ENCODE measurements at regions not wholly inside any gene's neighbourhood (a gene's known extent, or its start where the extent isn't known, plus 50 kb on each side); places are given as distances from the start of the nearest gene placed in this dataset.

GRCh38 chr9:89678396-89679015, 73.7 kb downstream of the GADD45G start:
- no peak for TF ChIP-seq REST (IDR thresholded peaks at IDR 0.05; ENCODE audit: borderline replicate concordance)
- TF ChIP-seq POLR2AphosphoS5 (IDR thresholded peaks at IDR 0.05), result no peak
- TF ChIP-seq EZH2 (IDR thresholded peaks at IDR 0.05; ENCODE audit: borderline replicate concordance, insufficient read depth, low read length, poor library complexity, severe bottlenecking), result no peak
- no peak for TF ChIP-seq MXI1 (conservative IDR thresholded peaks at IDR 0.05; ENCODE audit: poor library complexity, severe bottlenecking)
- TF ChIP-seq RAD21 (conservative IDR thresholded peaks at IDR 0.05), result no peak
- H3K9ac ChIP-seq (ENCODE audit: low read length), result no peak overlapping the region
- H3K4me2 ChIP-seq (ENCODE audit: low read length), result no peak overlapping the region
- H3K79me2 ChIP-seq (replicated peaks; ENCODE audit: insufficient read depth, low read length), result no peaks in the 10 kb centered on the region
- H3K9me2 ChIP-seq (ENCODE audit: insufficient read depth, low read length), result no peaks in the 10 kb centered on the region
- no peaks in the 10 kb centered on the region for H3K9me3 ChIP-seq (ENCODE audit: low read length)
- no peaks in the 10 kb centered on the region for H4K20me1 ChIP-seq (ENCODE audit: insufficient read depth)
- no peak overlapping the region for H2AFZ ChIP-seq (ENCODE audit: low read depth, low read length)
- no peaks in the 10 kb centered on the region for H3K36me3 ChIP-seq (ENCODE audit: insufficient read depth, low read length)
- no peak overlapping the region for H3K27ac ChIP-seq (ENCODE audit: low read length)
- no peaks in the 10 kb centered on the region for H3K27me3 ChIP-seq (ENCODE audit: insufficient read depth, low read depth, low read length)
- no peak overlapping the region for H3K4me3 ChIP-seq (ENCODE audit: low read length)
- peaks cover 3% of the 10 kb centered on the region for H3F3A ChIP-seq (ENCODE audit: insufficient read depth, low read length, poor library complexity, severe bottlenecking)

DNA sequence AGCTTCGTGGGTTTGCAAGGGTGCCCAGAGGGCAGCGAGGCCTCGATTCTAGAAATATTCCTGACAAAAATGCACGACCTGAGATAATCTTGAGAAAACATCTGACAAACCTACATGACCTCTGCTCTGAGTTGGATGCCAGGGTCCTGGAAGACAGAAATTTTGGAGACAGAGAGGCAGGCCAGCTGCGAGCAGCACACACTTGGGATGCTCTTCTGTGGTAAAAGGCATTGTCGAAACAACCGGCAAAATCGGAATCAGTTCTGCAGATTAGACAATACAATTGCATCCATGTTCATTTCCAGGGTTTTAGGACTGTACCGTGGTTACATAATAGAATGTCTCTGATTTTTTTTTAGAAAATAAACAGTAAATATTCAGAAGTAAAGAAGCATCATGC, 74.2 kb downstream of the GADD45G start:
- no peak overlapping the region for H3K4me2 ChIP-seq (ENCODE audit: low read length)
- no peak overlapping the region for H2AFZ ChIP-seq (ENCODE audit: low read depth, low read length)
- H3K9me3 ChIP-seq (ENCODE audit: low read length), result no peaks in the 10 kb centered on the region
- peaks cover 3% of the 10 kb centered on the region for H3F3A ChIP-seq (ENCODE audit: insufficient read depth, low read length, poor library complexity, severe bottlenecking)
- H3K9me2 ChIP-seq (ENCODE audit: insufficient read depth, low read length), result no peaks in the 10 kb centered on the region
- no peak overlapping the region for H3K9ac ChIP-seq (ENCODE audit: low read length)
- no peak overlapping the region for H3K4me3 ChIP-seq (ENCODE audit: low read length)
- TF ChIP-seq EZH2 (IDR thresholded peaks at IDR 0.05; ENCODE audit: borderline replicate concordance, insufficient read depth, low read length, poor library complexity, severe bottlenecking), result no peak
- TF ChIP-seq RAD21 (conservative IDR thresholded peaks at IDR 0.05), result no peak
- TF ChIP-seq POLR2AphosphoS5 (IDR thresholded peaks at IDR 0.05), result no peak
- TF ChIP-seq CTCF (IDR thresholded peaks at IDR 0.05; ENCODE audit: poor library complexity, severe bottlenecking), result no peak
- TF ChIP-seq SMC3 (conservative IDR thresholded peaks at IDR 0.05; ENCODE audit: poor library complexity), result no peak
- TF ChIP-seq MXI1 (conservative IDR thresholded peaks at IDR 0.05; ENCODE audit: poor library complexity, severe bottlenecking), result no peak
- no peak for TF ChIP-seq TAF1 (IDR thresholded peaks at IDR 0.05; ENCODE audit: low read depth)
- no peak for TF ChIP-seq REST (IDR thresholded peaks at IDR 0.05; ENCODE audit: borderline replicate concordance)
- TF ChIP-seq EP300 (conservative IDR thresholded peaks at IDR 0.05; ENCODE audit: poor library complexity, severe bottlenecking), result no peak
- H4K20me1 ChIP-seq (ENCODE audit: insufficient read depth), result no peaks in the 10 kb centered on the region
- no peaks in the 10 kb centered on the region for H3K27me3 ChIP-seq (ENCODE audit: insufficient read depth, low read depth, low read length)
- no peaks in the 10 kb centered on the region for H3K36me3 ChIP-seq (ENCODE audit: insufficient read depth, low read length)
- H3K79me2 ChIP-seq (replicated peaks; ENCODE audit: insufficient read depth, low read length), result no peaks in the 10 kb centered on the region
- no peak overlapping the region for H3K27ac ChIP-seq (ENCODE audit: low read length)
